Stomach (tissue), 4 donors: ENCODE measurements at regions not wholly inside any gene's neighbourhood (a gene's known extent, or its start where the extent isn't known, plus 50 kb on each side); places are given as distances from the start of the nearest gene placed in this dataset.

Experiments used
- EP300 ChIP-seq: sonication (generic); formaldehyde crosslinking; IDR thresholded peaks from one replicate; pipeline ENCODE4 v1.6.1; 2017; ENCODE audit warnings: antibody characterized with exemption
- POLR2A ChIP-seq, 4 donors: fragments of 450-650 bp; IDR thresholded peaks; one replicate each; pipeline ENCODE4 v1.6.1; 2016; ENCODE audit warnings: antibody characterized with exemption in 4 of 4, control low read depth in 2 of 4, mild to moderate bottlenecking in 1 of 4, moderate library complexity in 1 of 4
- POLR2AphosphoS5 ChIP-seq, 3 donors: sonication (generic); formaldehyde crosslinking; IDR thresholded peaks; one replicate each; pipeline ENCODE4 v1.6.1; 2016; ENCODE audit warnings: antibody characterized with exemption in 3 of 3
- TF ChIP-seq, protein P1 (sequence below), 7 experiments: fragments of 450-650 bp in 4 of 7; fragments of 200-600 bp in 3 of 7; sonication (generic) in 3 of 7; IDR thresholded peaks; one replicate each; pipeline ENCODE4 v1.5.1; 2016 to 2019; ENCODE audit warnings: antibody characterized with exemption in 7 of 7, control low read depth in 2 of 7, mild to moderate bottlenecking in 1 of 7

DNA sequence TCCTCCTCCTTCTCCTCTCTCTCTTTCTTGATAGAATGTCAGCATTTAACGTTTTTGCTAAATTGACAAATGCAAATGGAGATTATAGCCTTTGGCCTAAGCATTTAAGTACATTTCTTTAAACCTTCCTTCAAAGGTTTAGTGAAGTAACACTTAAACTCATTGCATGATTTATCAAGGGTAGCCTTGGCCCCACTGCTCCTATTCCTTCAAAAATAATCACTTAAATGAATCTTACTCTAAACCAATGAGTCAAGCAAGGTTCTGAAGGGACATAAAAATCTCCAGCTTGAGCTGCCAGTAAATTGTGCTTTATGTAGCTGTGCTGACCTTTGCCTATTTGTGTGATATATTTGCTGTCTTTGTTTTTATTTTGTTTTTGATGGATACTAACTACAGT lies 358.5 kb upstream of the AKR1E2 start:
- TF ChIP-seq POLR2AphosphoS5 (IDR thresholded peaks at IDR 0.05) (no peak), POLR2A (IDR thresholded peaks at IDR 0.05) (no peak), EP300 (no peak)
- TF ChIP-seq, protein P1, sequence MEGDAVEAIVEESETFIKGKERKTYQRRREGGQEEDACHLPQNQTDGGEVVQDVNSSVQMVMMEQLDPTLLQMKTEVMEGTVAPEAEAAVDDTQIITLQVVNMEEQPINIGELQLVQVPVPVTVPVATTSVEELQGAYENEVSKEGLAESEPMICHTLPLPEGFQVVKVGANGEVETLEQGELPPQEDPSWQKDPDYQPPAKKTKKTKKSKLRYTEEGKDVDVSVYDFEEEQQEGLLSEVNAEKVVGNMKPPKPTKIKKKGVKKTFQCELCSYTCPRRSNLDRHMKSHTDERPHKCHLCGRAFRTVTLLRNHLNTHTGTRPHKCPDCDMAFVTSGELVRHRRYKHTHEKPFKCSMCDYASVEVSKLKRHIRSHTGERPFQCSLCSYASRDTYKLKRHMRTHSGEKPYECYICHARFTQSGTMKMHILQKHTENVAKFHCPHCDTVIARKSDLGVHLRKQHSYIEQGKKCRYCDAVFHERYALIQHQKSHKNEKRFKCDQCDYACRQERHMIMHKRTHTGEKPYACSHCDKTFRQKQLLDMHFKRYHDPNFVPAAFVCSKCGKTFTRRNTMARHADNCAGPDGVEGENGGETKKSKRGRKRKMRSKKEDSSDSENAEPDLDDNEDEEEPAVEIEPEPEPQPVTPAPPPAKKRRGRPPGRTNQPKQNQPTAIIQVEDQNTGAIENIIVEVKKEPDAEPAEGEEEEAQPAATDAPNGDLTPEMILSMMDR (IDR thresholded peaks at IDR 0.05): no peak
